ENCODE measurements at regions not wholly inside any gene's neighbourhood (a gene's known extent, or its start where the extent isn't known, plus 50 kb on each side); places are given as distances from the start of the nearest gene placed in this dataset.

GRCh38 chr17:63070031-63070430 lies 104.0 kb downstream of the TANC2 start:
- TF ChIP-seq CTCF (IDR thresholded peaks at IDR 0.05) (no peak), POLR2A (IDR thresholded peaks at IDR 0.05) (no peak)
